AG04449 (cell line): ENCODE measurements at regions not wholly inside any gene's neighbourhood (a gene's known extent, or its start where the extent isn't known, plus 50 kb on each side); places are given as distances from the start of the nearest gene placed in this dataset.

Experiments used
- CTCF ChIA-PET: fragments of 350-600 bp; formaldehyde crosslinking; extraction: SDS; loops from one replicate; lab custom pipeline; 2021; ENCODE audit warnings: antibody characterized with exemption; lab: Yijun Ruan, JAX
- POLR2A ChIA-PET: fragments of 400-600, 350-600 bp; formaldehyde crosslinking; extraction: SDS; loops from one replicate; lab custom pipeline; 2020; ENCODE audit warnings: antibody characterized with exemption, inconsistent platforms; lab: Yijun Ruan, JAX
- DNase-seq: peaks from one replicate; pipeline ENCODE4 v3.0.0-alpha.2; 2010; ENCODE audit warnings: low read depth, low spot score
- H3K4me3 ChIP-seq: 2 replicates; pipeline ENCODE4 v1.5.1; 2011; ENCODE audit warnings: low read depth, mild to moderate bottlenecking, control low read depth, low read length
- TF ChIP-seq, protein P1 (sequence below): IDR thresholded peaks from one replicate; pipeline ENCODE4 v1.5.1; 2011; ENCODE audit warnings: mild to moderate bottlenecking, moderate library complexity, low read length, control low read depth, inconsistent platforms; ENCODE audit not compliant: insufficient read depth; ENCODE audit errors: missing control alignments

DNA sequence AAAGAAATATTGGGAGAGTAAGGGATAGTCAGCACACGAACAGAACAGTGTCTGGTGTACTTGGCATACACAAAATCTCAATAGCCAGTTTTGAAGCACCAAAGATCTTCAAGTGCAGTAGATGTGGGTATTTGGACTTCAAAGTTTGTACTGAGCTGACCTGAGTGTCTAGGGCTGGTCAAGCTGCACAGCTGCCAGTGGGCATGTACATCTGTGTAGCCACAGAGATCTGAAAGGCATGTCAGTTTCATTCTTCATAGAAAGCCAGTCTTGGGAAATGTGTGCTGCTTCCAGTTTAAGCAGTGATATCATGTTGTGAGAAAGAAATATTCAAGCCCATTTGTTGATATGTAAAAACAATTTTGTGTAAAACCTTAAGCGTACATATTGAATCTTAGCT is 279.0 kb upstream of the SYT10 start:
- POLR2A ChIA-PET = no interaction called here
- no peak for DNase-seq
- CTCF ChIA-PET = no interaction called here
- TF ChIP-seq, protein P1, sequence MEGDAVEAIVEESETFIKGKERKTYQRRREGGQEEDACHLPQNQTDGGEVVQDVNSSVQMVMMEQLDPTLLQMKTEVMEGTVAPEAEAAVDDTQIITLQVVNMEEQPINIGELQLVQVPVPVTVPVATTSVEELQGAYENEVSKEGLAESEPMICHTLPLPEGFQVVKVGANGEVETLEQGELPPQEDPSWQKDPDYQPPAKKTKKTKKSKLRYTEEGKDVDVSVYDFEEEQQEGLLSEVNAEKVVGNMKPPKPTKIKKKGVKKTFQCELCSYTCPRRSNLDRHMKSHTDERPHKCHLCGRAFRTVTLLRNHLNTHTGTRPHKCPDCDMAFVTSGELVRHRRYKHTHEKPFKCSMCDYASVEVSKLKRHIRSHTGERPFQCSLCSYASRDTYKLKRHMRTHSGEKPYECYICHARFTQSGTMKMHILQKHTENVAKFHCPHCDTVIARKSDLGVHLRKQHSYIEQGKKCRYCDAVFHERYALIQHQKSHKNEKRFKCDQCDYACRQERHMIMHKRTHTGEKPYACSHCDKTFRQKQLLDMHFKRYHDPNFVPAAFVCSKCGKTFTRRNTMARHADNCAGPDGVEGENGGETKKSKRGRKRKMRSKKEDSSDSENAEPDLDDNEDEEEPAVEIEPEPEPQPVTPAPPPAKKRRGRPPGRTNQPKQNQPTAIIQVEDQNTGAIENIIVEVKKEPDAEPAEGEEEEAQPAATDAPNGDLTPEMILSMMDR = no peak
- H3K4me3 ChIP-seq = no peak overlapping the region

GRCh38 chr12:33721561-33721960 is 281.9 kb upstream of the SYT10 start:
- CTCF ChIA-PET = no interaction called here
- no peak for DNase-seq
- POLR2A ChIA-PET = no interaction called here
- TF ChIP-seq, protein P1 = no peak
- no peak overlapping the region for H3K4me3 ChIP-seq

GRCh38 chr12:33724867-33725266 is 285.2 kb upstream of the SYT10 start:
- no peak overlapping the region for H3K4me3 ChIP-seq
- ChIA-PET CTCF (no interaction called here), POLR2A (no interaction called here)
- TF ChIP-seq, protein P1 = no peak
- no peak for DNase-seq

DNA sequence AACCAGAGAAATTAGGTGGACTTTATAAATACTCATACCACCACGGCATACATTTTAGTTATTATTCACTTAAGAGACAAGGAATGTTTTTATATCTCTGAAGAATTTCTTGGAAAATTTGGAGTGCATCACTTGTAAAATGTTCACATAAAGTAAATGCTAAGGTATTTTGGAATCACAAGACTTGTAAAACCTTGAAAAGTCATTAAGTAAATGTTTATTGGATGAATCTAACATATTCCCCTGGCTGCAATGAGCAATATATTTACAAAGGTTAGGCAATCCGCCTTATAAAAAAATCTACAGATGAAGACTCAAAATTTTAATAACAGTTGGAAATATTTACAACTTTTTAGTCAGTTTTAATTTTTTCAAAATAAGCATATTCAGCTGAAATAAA is 287.4 kb upstream of the ALG10 start:
- ChIA-PET CTCF (no interaction called here), POLR2A (no interaction called here)
- TF ChIP-seq, protein P1 = no peak
- no peak overlapping the region for H3K4me3 ChIP-seq
- no peak for DNase-seq

DNA sequence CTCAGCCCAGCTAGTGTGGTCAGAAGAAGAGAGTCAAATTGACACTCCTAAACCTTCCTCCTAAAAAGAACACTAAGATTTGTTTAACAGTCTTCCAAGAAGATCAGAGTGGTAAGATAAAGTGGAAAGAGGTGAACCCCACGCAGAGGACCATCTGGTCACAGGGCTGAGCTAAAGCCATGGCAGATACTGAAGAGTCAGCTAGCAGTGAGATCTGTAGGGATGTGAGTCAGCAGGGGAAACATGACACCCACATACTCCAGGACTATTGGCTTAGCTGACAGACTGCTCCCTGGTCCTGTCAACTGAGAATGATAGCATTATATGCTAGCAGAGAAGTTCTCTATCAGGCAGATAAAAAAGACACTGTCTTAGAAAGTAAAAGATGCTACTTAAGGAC is 269.4 kb upstream of the ALG10 start:
- no peak overlapping the region for H3K4me3 ChIP-seq
- ChIA-PET CTCF (no interaction called here), POLR2A (no interaction called here)
- DNase-seq = no peak
- TF ChIP-seq, protein P1 = no peak

DNA sequence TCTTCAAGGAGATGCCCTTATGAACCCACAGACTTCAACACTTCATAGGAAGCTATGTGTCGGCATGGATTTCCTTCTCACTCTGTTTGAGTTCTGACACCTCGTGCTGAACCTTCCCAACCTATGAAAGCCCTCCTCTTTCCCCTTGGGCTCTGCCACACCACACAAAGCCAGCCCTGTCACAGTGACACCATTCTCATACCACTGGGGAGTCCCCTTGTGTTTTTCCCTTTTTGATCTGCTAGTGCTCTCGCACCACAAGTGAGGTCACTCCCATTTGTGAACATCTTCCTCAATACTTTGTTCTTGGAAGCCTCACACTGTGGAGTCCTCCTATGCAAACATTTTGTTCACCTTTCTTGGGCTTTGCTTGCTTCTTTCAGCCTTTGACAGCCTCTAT is 264.6 kb upstream of the ALG10 start:
- POLR2A ChIA-PET = no interaction called here
- H3K4me3 ChIP-seq = no peak overlapping the region
- CTCF ChIA-PET = no interaction called here
- no peak for DNase-seq
- TF ChIP-seq, protein P1 = no peak
